Body of pancreas (tissue), 4 donors: ENCODE measurements at regions not wholly inside any gene's neighbourhood (a gene's known extent, or its start where the extent isn't known, plus 50 kb on each side); places are given as distances from the start of the nearest gene placed in this dataset.

Experiments used
- POLR2A ChIP-seq, 3 donors: fragments of 450-650 bp; IDR thresholded peaks; one replicate each; pipeline ENCODE4 v1.6.1; 2016; ENCODE audit warnings: antibody characterized with exemption in 3 of 3, mild to moderate bottlenecking in 2 of 3
- TF ChIP-seq, protein P1 (sequence below), 7 experiments: fragments of 450-650 bp in 4 of 7; fragments of 200-600 bp in 3 of 7; sonication (generic) in 3 of 7; IDR thresholded peaks; one replicate each; pipeline ENCODE4 v1.5.1; 2016 to 2019; ENCODE audit warnings: antibody characterized with exemption in 7 of 7

- TF ChIP-seq, protein P1, sequence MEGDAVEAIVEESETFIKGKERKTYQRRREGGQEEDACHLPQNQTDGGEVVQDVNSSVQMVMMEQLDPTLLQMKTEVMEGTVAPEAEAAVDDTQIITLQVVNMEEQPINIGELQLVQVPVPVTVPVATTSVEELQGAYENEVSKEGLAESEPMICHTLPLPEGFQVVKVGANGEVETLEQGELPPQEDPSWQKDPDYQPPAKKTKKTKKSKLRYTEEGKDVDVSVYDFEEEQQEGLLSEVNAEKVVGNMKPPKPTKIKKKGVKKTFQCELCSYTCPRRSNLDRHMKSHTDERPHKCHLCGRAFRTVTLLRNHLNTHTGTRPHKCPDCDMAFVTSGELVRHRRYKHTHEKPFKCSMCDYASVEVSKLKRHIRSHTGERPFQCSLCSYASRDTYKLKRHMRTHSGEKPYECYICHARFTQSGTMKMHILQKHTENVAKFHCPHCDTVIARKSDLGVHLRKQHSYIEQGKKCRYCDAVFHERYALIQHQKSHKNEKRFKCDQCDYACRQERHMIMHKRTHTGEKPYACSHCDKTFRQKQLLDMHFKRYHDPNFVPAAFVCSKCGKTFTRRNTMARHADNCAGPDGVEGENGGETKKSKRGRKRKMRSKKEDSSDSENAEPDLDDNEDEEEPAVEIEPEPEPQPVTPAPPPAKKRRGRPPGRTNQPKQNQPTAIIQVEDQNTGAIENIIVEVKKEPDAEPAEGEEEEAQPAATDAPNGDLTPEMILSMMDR (IDR thresholded peaks at IDR 0.05) = no peak
- TF ChIP-seq POLR2A (IDR thresholded peaks at IDR 0.05) = no peak
These were observed 225.7 kb upstream of the AJAP1 start for GRCh38 chr1:4428711-4429110.
